Neuronal stem cell (in vitro differentiated cells): ENCODE measurements at regions not wholly inside any gene's neighbourhood (a gene's known extent, or its start where the extent isn't known, plus 50 kb on each side); places are given as distances from the start of the nearest gene placed in this dataset.

Experiments used
- DNase-seq: peaks from one replicate; pipeline ENCODE4 v3.0.0-alpha.2; 2013; ENCODE audit warnings: low spot score
- H2AFZ ChIP-seq: one replicate; pipeline ENCODE4 v1.6.1; 2013; ENCODE audit warnings: mild to moderate bottlenecking, low read length, inconsistent platforms
- H2AK5ac ChIP-seq: 2 replicates; pipeline ENCODE4 v1.6.1; 2013; ENCODE audit warnings: low read depth, mild to moderate bottlenecking, inconsistent platforms, low read length, moderate library complexity, mixed read lengths
- H2BK120ac ChIP-seq: 2 replicates; pipeline ENCODE4 v1.6.1; 2013; ENCODE audit warnings: low read depth, mild to moderate bottlenecking, inconsistent platforms, low read length, moderate library complexity, mixed read lengths
- H2BK12ac ChIP-seq: one replicate; pipeline ENCODE4 v1.6.1; 2013; ENCODE audit warnings: low read length, inconsistent platforms
- H2BK15ac ChIP-seq: 2 replicates; pipeline ENCODE4 v1.6.1; 2013; ENCODE audit warnings: mild to moderate bottlenecking, low read length, inconsistent platforms, mixed read lengths
- H2BK5ac ChIP-seq: one replicate; pipeline ENCODE4 v1.6.1; 2013; ENCODE audit warnings: inconsistent platforms, mild to moderate bottlenecking, low read length, moderate library complexity
- H3K14ac ChIP-seq: one replicate; pipeline ENCODE4 v1.6.1; 2013; ENCODE audit warnings: low read length, inconsistent platforms
- H3K18ac ChIP-seq: 2 replicates; pipeline ENCODE4 v1.6.1; 2013; ENCODE audit warnings: low read length, inconsistent platforms
- H3K23ac ChIP-seq: 2 replicates; pipeline ENCODE4 v1.6.1; 2013; ENCODE audit warnings: low read depth, mild to moderate bottlenecking, mixed read lengths, low read length, inconsistent platforms; ENCODE audit not compliant: poor library complexity
- H3K27ac ChIP-seq: replicated peaks from 3 replicates; pipeline ENCODE4 v1.5.1; 2013; ENCODE audit warnings: low read length, inconsistent platforms
- H3K27me3 ChIP-seq, 3 experiments: 2 replicates each; pipeline ENCODE4 v1.6.1; 2013; ENCODE audit warnings: low read length in 3 of 3, mild to moderate bottlenecking in 2 of 3, inconsistent platforms in 1 of 3, low read depth in 1 of 3, mixed read lengths in 1 of 3, moderate library complexity in 1 of 3; ENCODE audit not compliant: control insufficient read depth in 3 of 3, insufficient read depth in 3 of 3
- H3K36me3 ChIP-seq, 2 donors: replicated peaks in 1 of 2; 2 replicates each; pipeline ENCODE4 v1.6.1; 2013; ENCODE audit warnings: low read length in 2 of 2; ENCODE audit not compliant: control insufficient read depth in 2 of 2, insufficient read depth in 2 of 2
- H3K4ac ChIP-seq: 2 replicates; pipeline ENCODE4 v1.6.1; 2013; ENCODE audit warnings: inconsistent platforms, mild to moderate bottlenecking, low read length, moderate library complexity
- H3K4me1 ChIP-seq, 2 donors: 1 replicate in 1 of 2; 2 replicates in 1 of 2; pipeline ENCODE4 v1.6.1; 2013; ENCODE audit warnings: low read length in 2 of 2, low read depth in 1 of 2; ENCODE audit not compliant: control insufficient read depth in 2 of 2, insufficient read depth in 1 of 2
- H3K4me2 ChIP-seq: one replicate; pipeline ENCODE4 v1.6.1; 2013; ENCODE audit warnings: mild to moderate bottlenecking, low read length, inconsistent platforms; ENCODE audit not compliant: insufficient read depth, poor library complexity, severe bottlenecking
- H3K4me3 ChIP-seq, 2 donors: 2 replicates each; pipeline ENCODE4 v1.5.1; 2013; ENCODE audit warnings: low read length in 2 of 2, mild to moderate bottlenecking in 2 of 2, inconsistent platforms in 1 of 2, moderate library complexity in 1 of 2
- H3K79me1 ChIP-seq: one replicate; pipeline ENCODE4 v1.6.1; 2013; ENCODE audit warnings: low read depth, mild to moderate bottlenecking, inconsistent platforms, low read length, moderate library complexity
- H3K9ac ChIP-seq: one replicate; pipeline ENCODE4 v1.6.1; 2013; ENCODE audit warnings: mild to moderate bottlenecking, low read depth, low read length, inconsistent platforms; ENCODE audit not compliant: poor library complexity
- H3K9me3 ChIP-seq, 2 donors: replicated peaks in 1 of 2; 2 replicates each; pipeline versions ENCODE3 to v1.6.1; 2013; ENCODE audit warnings: low read length in 2 of 2, mild to moderate bottlenecking in 2 of 2, inconsistent platforms in 1 of 2, low read depth in 1 of 2, mixed read lengths in 1 of 2, moderate library complexity in 1 of 2; ENCODE audit not compliant: control insufficient read depth in 2 of 2, insufficient read depth in 1 of 2
- H4K8ac ChIP-seq: one replicate; pipeline ENCODE4 v1.6.1; 2013; ENCODE audit warnings: low read depth, mild to moderate bottlenecking, inconsistent platforms, low read length, moderate library complexity
- H4K91ac ChIP-seq: one replicate; pipeline ENCODE4 v1.6.1; 2013; ENCODE audit warnings: low read length, low read depth, mild to moderate bottlenecking, inconsistent platforms; ENCODE audit not compliant: poor library complexity
- whole genome bisulfite sequencing, 2 donors: extraction: QIAGEN DNeasy Blood & Tissue Kit; methylation state at CpG; one replicate each; pipeline ENCODE4 v1.1.7; 2013; ENCODE audit warnings: missing lambda C conversion rate in 2 of 2, mixed read lengths in 1 of 2; ENCODE audit not compliant: insufficient read length in 2 of 2, insufficient replicate concordance in 1 of 2; ENCODE audit errors: extremely low coverage in 2 of 2; 5-methylcytosine and 5-hydroxymethylcytosine counted together

GRCh38 chr2:194954218-194954617, 702.8 kb upstream of the SLC39A10 start:
- H3K36me3 ChIP-seq = no peaks in the 10 kb centered on the region
- no peaks in the 10 kb centered on the region for H3K9me3 ChIP-seq
- no peak overlapping the region for H3K27ac ChIP-seq
- H2BK12ac ChIP-seq = no peak overlapping the region
- no peak overlapping the region for H4K8ac ChIP-seq
- no peak overlapping the region for H3K4me3 ChIP-seq
- no peak overlapping the region for H3K14ac ChIP-seq
- H3K4me2 ChIP-seq = no peak overlapping the region
- no peak overlapping the region for H2BK120ac ChIP-seq
- H3K4ac ChIP-seq = no peak overlapping the region
- WGBS, 2 donors = no CpG with 5 or more reads among the region's 2 CpGs
- no peak overlapping the region for H2BK15ac ChIP-seq
- DNase-seq = no peak
- no peak overlapping the region for H2AK5ac ChIP-seq
- H3K9ac ChIP-seq = no peak overlapping the region
- H3K4me1 ChIP-seq = no peaks in the 10 kb centered on the region
- no peak overlapping the region for H4K91ac ChIP-seq
- H3K27me3 ChIP-seq = no peaks in the 10 kb centered on the region
- no peak overlapping the region for H2BK5ac ChIP-seq
- H3K18ac ChIP-seq = no peak overlapping the region
- no peak overlapping the region for H2AFZ ChIP-seq
- no peaks in the 10 kb centered on the region for H3K79me1 ChIP-seq
- no peak overlapping the region for H3K23ac ChIP-seq

GRCh38 chr2:194946826-194947225, 710.2 kb upstream of the SLC39A10 start:
- no peak overlapping the region for H3K4ac ChIP-seq
- no peak overlapping the region for H2BK12ac ChIP-seq
- H3K4me3 ChIP-seq = no peak overlapping the region
- no peak overlapping the region for H2AK5ac ChIP-seq
- H2BK5ac ChIP-seq = no peak overlapping the region
- no peaks in the 10 kb centered on the region for H3K36me3 ChIP-seq
- H2BK120ac ChIP-seq = no peak overlapping the region
- H3K27me3 ChIP-seq = no peaks in the 10 kb centered on the region
- no peaks in the 10 kb centered on the region for H3K9me3 ChIP-seq
- H3K14ac ChIP-seq = no peak overlapping the region
- no peak overlapping the region for H2BK15ac ChIP-seq
- no peak for DNase-seq
- no peak overlapping the region for H2AFZ ChIP-seq
- no peak overlapping the region for H3K4me2 ChIP-seq
- H3K27ac ChIP-seq = no peak overlapping the region
- H3K18ac ChIP-seq = no peak overlapping the region
- no peak overlapping the region for H3K23ac ChIP-seq
- H4K91ac ChIP-seq = no peak overlapping the region
- no peaks in the 10 kb centered on the region for H3K79me1 ChIP-seq
- no peak overlapping the region for H4K8ac ChIP-seq
- WGBS, 2 donors = no CpG with 5 or more reads among the region's 1 CpG
- H3K9ac ChIP-seq = no peak overlapping the region
- no peaks in the 10 kb centered on the region for H3K4me1 ChIP-seq

DNA sequence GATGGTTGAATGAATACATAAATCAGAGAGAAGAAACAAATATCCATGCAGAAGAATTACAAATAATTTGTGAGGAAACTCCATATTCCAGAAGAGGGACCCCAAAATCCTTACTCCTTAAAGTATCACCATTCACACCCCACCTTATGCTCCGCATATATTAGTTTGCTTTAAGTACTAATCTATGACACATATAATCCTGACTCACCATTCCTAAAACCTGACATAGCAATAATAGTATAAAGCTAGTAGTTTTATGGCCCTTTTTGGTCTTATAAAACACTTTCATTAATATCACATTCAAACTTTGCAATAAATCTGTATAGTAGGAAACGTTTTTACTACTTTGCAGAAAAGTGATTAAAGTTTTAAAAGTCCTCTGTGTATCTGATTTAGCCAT, 719.0 kb upstream of the SLC39A10 start:
- DNase-seq = no peak
- H4K8ac ChIP-seq = no peak overlapping the region
- no peak overlapping the region for H3K27ac ChIP-seq
- H3K18ac ChIP-seq = no peak overlapping the region
- H3K9ac ChIP-seq = no peak overlapping the region
- no CpG with 5 or more reads among the region's 2 CpGs for WGBS, 2 donors
- no peak overlapping the region for H2BK120ac ChIP-seq
- no peak overlapping the region for H2BK15ac ChIP-seq
- H2BK12ac ChIP-seq = no peak overlapping the region
- H3K9me3 ChIP-seq = no peaks in the 10 kb centered on the region
- H3K23ac ChIP-seq = no peak overlapping the region
- no peaks in the 10 kb centered on the region for H3K36me3 ChIP-seq
- no peak overlapping the region for H3K4ac ChIP-seq
- H2AK5ac ChIP-seq = no peak overlapping the region
- no peaks in the 10 kb centered on the region for H3K27me3 ChIP-seq
- no peak overlapping the region for H3K4me3 ChIP-seq
- no peak overlapping the region for H2BK5ac ChIP-seq
- H3K79me1 ChIP-seq = no peaks in the 10 kb centered on the region
- no peak overlapping the region for H3K4me2 ChIP-seq
- no peak overlapping the region for H3K14ac ChIP-seq
- no peak overlapping the region for H4K91ac ChIP-seq
- no peak overlapping the region for H2AFZ ChIP-seq
- H3K4me1 ChIP-seq = no peaks in the 10 kb centered on the region

DNA sequence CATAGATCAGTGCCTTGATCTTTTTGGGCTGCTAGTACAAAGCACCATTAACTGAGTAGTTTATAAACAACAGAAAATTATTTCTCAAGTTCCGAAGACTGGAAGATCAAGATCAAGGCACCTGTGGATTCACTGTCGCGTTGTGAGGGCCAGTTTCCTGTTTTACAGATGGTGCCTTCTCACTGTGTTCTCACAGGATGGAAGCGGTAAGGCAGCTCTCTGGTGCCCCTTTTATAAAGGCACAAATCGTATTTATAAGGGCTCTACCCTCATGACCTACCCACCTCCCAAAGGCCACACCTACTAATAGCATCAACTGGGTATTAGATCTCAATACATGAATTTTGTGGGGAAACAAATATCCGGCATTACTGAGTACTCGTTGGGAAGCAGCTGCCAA, 729.5 kb upstream of the SLC39A10 start:
- no peak overlapping the region for H3K27ac ChIP-seq
- H2BK120ac ChIP-seq = no peak overlapping the region
- H3K23ac ChIP-seq = no peak overlapping the region
- H4K8ac ChIP-seq = no peak overlapping the region
- no peak overlapping the region for H3K9ac ChIP-seq
- no peak overlapping the region for H2BK15ac ChIP-seq
- no peak overlapping the region for H2BK5ac ChIP-seq
- no peaks in the 10 kb centered on the region for H3K79me1 ChIP-seq
- no peak overlapping the region for H4K91ac ChIP-seq
- peaks cover 0 to 1% of the 10 kb centered on the region in 2 donors for H3K4me1 ChIP-seq
- H3K4ac ChIP-seq = no peak overlapping the region
- WGBS, 2 donors = no CpG with 5 or more reads among the region's 7 CpGs
- H2AFZ ChIP-seq = no peak overlapping the region
- no peak overlapping the region for H3K4me2 ChIP-seq
- no peak overlapping the region for H3K18ac ChIP-seq
- no peak overlapping the region for H2AK5ac ChIP-seq
- no peak overlapping the region for H2BK12ac ChIP-seq
- no peaks in the 10 kb centered on the region for H3K27me3 ChIP-seq
- H3K36me3 ChIP-seq = no peaks in the 10 kb centered on the region
- no peak overlapping the region for H3K4me3 ChIP-seq
- H3K14ac ChIP-seq = no peak overlapping the region
- DNase-seq = no peak
- no peaks in the 10 kb centered on the region for H3K9me3 ChIP-seq
